HG02759 (cell line): ENCODE measurements at regions not wholly inside any gene's neighbourhood (a gene's known extent, or its start where the extent isn't known, plus 50 kb on each side); places are given as distances from the start of the nearest gene placed in this dataset.
A peak's percentile ranks its signal among the peaks of the same experiment; 100 is the strongest.

Experiments used
- ATAC-seq: cut with Tn5 transposase; IDR thresholded peaks from one replicate; pipeline ENCODE4 v1.9.1; 2021; ENCODE audit warnings: mild to moderate bottlenecking, moderate library complexity; ENCODE audit not compliant: unreplicated experiment

DNA sequence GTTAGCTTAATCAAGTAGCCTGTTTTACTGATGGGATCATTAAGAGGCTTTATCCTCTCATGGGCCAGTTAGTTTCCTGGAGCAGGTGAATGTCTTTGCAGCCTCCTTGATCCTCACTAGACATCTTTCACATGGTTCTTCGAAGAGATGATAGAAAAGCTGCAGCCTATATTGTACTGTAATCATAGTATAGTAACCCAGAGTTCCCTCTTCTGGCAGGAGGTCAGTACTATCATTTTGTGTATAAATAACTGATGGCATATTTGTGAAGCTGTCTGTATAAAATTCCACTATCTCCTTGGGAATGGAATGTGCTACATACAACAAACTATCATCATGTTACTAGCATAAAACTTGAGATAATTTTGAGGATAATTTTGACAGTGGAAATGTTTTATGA, 123.8 kb upstream of the PRPS1L1 start:
- ATAC-seq: no peak

DNA sequence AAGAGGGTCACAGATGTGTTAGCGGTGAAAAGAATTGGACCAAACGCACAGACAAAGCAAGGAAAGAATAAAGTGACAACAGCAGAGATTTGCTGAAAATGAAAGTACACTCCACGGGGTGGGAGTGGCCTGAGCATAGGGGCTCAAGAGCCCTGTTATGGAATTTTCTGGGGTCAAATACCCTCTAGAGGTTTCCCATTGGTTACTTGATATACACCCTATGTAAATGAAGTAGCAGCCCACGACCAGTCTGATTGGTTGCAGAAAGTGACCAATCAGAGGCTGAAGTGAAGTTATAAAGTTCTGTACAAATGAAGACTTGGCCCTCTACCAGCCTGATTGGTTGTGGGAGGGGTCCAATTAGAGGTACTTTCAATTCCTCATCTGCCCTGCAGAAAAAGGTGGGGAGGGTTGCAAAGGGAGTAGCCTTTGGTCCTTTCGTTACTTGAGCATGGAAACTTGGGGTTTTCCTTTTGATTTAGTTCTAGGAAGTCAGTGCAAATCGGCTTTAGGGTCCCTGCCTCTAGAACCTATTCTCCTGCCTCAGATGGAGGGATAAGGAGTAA, 125.6 kb upstream of the PRPS1L1 start:
- no peak for ATAC-seq

DNA sequence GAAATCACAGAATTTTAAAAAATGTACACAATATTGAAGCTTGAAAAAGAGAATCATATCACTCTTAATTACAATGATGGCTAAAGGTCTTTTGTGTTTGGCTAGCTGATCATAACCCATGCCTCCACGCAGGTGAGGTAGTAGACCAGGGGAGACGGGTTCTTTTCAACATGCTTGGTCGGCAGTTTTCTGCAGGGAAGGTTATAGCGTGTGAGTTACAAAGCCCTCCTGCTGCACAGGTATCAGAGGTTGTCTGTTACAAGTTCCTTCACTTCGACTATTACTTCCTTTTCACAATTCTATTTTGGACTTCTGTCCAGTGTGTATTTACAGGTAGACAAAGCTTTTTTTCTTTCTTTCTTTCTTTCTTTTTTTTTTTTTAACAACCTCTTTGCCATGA, 127.1 kb upstream of the PRPS1L1 start:
- ATAC-seq: no peak

DNA sequence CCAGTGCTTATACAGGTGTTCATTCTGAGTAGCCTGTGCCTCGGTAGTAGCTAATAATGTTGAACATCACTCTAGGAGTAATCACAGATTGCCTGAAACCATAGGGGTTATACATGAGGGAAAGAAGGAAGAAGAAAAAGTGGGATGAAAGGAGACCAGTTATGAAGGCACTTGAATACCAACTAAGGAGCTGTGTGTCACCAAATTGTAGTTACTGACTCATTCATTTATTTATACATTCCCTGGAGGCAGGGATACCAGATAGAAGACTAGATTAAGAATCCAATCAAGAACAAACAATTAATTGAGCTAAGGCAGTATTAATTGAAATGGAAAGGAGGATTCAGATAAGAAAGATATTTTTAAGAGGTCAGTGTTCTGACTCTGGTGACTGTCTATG, 129.6 kb upstream of the PRPS1L1 start:
- ATAC-seq: no peak

DNA sequence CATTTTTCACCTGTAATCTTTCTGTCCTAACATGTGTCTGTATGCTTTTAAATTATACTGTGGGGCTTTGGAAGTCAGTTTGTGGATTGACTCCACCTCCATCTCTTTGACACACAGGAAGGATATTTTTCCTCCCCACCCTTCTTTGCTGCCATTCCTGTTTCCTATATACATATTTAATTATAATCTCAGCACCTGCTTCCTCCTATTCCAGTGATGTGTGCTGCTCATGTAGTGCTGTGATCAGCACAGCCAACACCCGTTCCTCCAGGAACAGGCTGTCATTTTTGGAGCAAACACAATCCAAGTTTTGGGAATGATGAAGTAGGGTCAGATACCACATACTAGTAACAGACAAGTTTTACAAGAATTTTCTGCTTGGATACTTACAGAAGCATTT, 135.0 kb upstream of the PRPS1L1 start:
- no peak for ATAC-seq

DNA sequence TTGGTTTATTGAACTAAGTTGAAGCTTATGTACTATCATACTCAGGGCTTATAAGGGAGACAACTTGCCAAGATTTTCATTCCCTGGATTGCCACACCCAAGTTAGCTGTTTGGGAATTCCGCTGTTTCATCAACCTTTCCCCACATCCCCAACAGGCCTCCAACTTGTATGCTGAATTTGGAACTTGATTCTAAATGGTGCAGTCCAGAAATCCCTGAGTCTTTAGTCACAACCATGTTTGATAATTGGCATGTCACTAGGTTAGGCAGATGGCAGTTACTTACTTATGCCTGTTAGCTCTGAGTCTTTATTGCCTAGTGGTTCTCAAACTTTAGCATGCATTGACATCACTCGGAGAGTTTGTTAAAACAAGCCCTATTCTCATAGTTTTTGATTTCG, 135.4 kb upstream of the PRPS1L1 start:
- no peak for ATAC-seq

DNA sequence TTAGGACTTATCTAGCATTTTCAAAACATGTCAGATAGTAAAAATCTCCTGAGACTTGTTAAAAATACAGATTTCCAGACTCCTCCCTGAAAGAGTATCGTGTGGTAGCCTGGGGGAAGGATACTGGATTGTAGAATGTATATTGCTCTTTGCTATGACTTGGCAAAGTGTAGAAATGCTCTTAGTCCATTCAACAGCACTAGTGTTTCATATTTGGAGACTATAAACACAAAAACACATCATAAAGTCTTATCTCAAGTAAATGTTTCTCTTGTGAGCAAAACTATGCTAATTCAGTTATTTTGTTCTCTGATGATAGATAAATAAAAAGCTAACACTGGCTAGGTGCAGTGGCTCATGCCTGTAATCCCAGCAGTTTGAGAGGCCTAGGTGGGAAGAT, 137.5 kb upstream of the PRPS1L1 start:
- ATAC-seq: no peak

DNA sequence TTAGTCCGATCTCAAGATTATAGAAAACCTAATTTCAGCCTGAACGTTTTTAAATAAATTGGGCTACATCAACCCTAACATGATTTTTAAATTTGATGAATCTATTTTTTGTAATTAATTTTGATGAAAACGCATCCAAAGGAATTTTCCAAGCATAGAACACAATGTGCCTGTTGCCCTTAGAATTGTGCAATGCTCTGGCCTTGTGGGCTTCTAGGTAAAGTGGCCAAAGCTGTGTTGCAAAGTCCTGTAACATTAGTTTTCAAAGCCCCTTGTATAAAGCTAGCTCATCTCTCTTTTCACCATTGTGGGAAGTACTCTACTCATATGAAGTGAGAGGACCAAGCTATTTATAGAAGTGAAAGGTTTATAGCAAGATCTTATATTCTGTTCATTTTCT, 138.4 kb upstream of the PRPS1L1 start:
- ATAC-seq: no peak

DNA sequence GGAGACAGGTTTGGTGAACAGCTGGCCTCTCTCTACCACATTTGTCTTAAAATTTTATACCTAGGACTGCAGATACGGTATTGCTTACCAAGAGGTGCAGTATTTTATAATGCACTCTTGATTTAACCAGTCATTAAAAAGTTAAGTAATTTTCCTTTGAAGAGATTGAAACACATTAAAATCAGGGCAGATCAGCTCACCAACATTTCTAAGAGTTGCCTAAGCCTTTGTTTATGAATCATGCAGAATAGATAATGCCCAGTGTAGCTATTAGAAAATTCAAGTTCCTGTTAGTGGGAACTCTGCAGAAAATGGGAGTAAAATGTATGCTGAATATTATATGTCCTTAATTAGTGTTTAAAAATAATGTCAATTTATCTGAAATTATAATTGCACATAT, 140.2 kb upstream of the PRPS1L1 start:
- ATAC-seq: no peak

DNA sequence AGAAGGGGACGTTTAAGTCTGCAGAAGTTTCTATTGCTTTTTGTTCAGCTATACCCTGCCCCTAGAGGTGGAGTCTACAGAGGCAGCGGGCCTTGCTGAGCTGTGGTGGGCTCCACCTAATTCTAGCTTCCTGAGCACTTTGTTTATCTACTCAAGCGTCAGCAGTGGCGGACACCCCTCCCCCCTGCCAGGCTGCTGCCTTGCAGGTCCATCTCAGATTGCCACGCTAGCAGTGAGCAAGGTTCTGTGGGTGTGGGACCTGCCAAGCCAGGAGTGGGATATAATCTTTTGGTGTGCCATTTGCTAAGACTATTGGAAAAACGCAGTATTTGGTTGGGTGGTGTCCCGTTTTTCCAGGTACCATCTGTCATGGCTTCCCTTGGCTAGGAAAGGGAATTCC, 147.3 kb upstream of the PRPS1L1 start:
- ATAC-seq: no peak

DNA sequence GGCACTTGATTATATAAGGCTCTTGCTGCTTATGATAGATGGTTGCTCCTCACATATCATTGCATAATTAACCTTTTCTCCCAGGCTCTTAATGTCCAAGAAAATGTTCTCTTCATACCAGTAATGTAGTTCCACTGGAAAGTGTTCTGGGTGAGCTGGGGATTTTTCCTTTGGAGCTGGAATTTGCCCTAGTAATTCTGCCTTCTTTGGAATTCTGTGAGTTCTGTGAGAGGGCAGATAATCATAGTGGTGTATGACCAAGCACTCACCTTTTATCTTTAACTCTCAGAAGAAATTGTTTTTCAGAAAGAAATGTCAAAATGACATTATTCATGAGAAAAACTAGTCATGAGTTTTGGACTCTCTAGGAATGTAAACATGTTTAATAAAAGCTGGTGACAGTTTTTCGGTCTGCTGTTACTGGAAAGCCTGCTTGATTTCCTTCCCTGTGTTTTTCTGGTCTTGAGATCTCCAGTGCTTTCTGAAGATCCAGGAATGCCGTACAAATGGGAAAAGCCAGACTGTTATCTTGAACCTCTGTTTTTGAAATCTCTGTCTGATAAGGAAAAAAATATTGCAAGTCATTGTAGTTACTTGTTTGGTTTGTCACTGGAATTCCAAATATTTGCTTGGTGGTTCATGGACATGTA, 148.3 kb upstream of the PRPS1L1 start:
- ATAC-seq: no peak

DNA sequence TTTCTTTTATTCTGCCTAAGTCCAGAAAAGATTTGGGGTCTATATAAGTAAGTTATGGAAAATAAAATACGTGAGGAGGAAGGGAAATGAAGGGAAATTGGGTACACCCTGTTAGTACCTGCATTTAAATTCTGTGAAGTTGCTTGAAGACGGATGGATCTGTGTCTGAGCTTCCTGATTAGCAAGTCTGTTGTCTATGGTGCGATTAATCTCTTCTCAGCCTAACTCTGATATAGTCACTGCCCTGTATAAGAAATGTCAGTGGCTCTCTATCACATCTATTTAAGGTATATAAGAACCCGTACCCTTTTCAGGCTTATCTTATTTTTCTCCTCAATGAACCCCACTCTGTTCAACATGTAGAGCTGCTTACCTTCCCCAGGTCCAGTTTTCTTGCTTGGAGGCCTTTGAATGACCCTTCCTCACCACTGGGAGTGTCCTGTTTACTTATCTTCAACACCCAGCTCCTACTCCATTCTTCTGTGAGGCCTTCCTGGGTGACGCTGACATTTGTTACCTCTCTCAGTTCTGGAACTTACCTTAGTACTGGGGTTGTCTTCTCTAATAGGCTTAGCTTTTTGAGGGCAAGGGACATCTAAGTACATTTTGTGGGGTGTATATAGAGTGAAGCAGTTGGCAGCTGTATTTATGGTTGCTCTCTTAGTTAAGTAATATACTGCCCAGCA, 149.6 kb upstream of the PRPS1L1 start:
- no peak for ATAC-seq

DNA sequence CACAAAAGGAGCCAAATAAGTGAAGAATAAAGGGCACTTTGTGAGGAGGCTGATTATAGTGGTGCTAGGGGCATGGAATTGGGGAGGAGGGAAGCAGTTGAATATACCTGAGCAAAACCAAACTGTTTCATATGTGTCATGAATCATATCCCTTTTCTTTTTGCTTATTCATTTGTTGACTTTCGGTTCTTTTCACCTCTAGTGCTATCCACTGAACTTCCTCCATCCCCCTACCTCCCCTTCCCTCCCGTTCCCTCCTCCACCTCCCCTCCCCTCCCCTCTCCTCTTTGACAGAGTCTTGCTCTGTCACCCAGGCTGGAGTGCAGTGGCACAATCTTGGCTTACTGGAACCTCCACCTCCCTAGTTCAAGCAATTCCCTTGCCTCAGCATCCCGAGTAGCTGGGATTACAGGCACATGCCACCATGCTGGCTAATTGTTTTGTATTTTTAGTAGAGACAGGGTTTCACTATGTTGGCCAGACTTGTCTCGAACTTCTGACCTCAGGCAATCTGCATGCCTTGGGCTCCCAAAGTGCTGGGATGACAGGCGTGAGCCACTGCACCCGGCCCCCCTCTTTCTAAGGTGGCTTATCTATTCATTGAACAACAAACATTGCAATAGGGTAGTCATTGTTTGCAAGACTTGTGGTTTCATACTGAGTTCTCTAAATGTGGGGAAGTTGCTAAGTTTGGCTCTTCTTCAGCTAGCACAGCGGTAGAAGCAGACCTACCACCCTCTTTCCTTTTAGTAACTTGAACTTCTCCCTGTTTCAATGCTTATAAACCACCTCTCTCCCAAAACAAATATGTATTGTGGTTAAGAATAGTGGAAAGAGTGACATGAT, 150.4 kb upstream of the PRPS1L1 start:
- ATAC-seq: peak; percentile 88

DNA sequence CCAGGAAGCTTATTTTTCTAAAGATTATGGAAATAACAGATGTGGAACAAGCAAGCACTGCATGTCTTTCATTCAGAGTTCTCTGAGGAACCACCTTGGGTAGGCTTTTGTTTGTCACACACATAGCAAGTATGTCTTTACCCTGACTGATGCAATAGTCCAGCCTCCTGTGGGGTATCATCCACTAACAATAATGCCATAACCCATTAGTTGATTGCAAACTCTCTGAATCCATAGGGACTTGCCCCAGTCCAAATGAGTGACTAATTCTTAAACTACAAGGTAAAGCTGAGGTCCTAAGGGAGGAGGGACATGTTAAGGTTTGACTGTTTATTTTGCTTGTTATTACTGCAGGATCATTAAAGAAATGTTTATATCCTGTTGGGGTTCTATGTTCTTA, 151.4 kb upstream of the PRPS1L1 start:
- no peak for ATAC-seq

DNA sequence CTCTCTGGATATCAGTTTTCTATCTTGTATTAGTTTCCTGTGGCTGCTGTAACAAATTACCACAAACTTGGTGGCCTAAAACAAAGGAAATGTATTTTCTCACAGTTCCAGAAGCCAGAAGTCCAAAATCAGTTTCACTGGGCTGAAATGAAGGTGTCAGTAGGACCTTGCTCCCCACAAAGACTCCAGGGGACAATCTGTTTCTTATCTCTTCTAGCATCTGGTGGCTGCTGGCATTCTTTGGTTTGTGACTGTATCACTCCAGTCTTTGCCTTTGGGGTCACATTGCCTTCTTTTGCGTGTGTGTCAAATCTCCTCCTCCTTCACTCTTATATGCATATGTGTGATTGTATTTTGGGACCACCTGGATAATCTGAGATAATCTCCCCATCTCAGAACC, 153.0 kb upstream of the PRPS1L1 start:
- no peak for ATAC-seq

DNA sequence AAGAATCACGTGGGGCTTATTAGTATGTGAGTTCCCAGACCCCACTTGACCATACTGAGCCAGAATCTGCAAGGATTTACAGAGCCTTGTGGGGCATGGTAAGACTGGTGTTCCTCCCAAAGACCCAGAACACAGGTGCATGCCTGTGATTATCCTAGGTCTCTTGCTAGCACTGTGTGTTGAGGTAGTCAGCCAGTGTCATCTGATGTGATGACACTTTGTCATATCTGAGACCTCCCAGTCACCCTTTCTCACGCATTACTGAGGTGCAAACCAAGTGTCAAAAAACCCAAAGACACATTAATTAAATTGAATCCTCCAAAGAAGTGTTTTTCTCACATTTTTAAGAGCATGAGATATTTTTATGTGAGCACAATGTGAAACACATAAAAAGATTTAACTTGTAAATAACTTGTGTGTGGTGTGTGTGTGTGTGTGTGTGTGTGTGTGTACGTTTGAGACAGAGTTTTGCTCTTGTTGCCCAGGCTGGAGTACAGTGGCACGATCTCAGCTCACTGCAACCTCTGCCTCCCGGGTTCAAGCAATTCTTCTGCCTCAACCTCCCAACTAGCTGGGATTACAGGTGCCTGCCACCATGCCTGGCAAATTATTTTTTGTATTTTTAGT, 162.0 kb upstream of the PRPS1L1 start:
- no peak for ATAC-seq

DNA sequence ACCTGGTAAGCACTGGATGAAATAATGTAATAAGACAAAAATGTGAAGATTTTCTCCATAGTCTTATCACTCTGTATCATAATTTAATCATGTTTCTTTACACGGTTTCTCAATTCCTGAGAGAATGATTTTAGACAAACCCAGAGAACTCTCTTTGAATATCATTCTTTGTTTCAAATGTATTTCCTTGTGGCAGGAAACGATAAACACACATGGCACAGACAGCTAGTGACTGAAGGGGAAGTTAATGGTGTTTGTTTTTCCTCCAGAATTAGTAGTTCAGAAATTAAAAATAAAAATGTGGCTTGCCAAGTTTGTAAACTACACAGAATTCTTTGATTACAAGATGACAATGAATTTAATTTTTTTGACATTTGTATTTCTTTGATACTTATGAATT, 163.7 kb upstream of the PRPS1L1 start:
- ATAC-seq: no peak

DNA sequence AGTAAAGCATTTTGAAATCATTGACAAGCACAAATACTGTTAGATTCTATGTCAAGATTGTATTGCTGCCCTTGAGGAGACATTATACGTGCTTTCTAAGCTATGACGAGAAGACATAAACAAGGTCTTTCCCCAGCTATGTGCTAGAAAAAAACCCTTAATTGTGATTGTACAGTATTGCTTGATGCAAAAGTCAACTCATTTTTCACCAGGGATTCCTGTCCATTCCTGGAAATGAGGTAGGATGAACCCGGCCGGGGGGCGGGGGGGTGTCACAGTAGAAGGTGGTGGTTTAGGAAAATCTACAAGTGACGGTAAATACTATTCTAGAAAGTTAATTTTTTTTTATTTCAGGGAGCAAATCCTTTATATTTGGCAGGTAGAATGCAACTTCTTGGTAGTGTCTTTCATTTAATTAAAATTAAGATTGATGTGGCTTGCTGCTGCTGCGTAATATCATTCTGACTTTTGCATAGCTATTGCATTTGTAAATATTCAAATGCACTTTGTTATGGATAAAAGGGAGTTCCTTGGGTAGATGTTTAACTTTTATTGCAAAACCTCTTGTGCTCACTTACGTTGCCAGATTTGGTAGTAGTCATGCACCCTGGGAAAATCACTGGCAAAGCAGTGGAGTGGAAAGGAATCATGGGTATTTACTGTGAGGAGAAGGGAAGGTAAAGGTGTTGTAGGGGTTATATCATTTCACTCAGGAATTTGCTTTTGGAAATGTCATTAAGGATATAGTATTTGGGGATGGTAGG, 164.4 kb upstream of the PRPS1L1 start:
- no peak for ATAC-seq

DNA sequence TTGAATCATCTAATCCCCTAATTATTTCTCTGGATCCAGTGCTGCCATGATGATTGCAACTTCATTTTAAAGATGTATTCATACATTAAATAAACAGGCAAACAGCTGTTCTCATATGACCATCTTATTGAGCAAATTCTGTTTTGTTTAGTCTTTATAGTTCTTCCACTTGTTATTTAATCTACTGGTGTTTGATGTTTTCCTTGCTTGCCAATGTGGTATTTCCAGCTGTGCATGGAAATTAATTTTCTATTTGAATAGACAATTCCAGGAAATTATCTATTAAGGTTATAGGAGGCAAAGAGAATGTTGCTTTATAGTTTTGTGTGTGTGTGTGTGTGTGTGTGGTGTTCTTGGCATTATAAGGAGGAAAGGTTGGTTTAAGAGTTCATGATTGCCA, 167.0 kb upstream of the PRPS1L1 start:
- no peak for ATAC-seq

DNA sequence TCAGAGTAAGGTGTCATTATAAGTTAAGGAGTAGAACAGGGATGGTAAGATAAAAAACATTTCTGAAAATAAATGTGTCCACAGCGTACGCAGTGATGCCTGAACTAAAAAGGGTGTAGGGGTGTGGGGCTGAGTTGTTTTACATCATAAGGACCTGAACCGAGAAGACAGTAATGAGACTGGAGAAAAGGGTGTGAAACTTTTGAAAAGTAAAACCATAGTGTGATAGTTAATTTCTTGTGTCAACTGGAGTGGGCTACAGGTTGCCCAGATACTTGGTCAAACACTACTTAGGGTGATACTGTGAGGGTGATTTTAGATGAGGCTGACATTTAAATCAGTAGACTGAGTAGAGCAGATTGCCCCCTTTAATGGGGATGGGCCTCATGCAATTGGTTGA, 169.0 kb upstream of the PRPS1L1 start:
- ATAC-seq: no peak

DNA sequence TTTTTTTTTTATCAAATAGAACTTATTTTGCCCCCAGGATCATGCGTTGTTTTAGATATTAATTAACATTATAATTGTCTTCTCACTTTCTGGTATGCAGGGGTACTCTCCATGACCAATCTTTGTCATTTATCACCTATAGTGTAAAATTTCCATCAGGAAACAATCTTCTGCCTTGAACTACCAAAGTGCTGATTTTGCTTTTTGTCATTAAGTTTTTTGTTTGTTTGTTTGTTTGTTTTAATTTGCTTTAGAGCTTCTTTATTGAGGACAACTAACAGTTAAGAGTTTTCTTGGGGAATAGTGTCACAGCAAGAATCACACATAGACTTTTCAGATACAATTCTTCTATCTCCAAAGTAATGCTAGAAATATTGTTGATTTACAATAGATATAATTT, 171.2 kb upstream of the PRPS1L1 start:
- ATAC-seq: no peak
